HG03135 (cell line): ENCODE measurements at regions not wholly inside any gene's neighbourhood (a gene's known extent, or its start where the extent isn't known, plus 50 kb on each side); places are given as distances from the start of the nearest gene placed in this dataset.
"Not testable (repeated sequence)": the region's sequence is repeated elsewhere in the genome, so short reads cannot be mapped to it uniquely, and the experiment has no call there.

Experiments
- ATAC-seq: cut with Tn5 transposase; IDR thresholded peaks from one replicate; pipeline ENCODE4 v1.9.1; 2021; ENCODE audit warnings: mild to moderate bottlenecking, moderate library complexity; ENCODE audit not compliant: unreplicated experiment

GRCh38 chr1:57536749-57537423, 113.0 kb upstream of the DAB1 start:
- no peak for ATAC-seq

- no peak for ATAC-seq
Measured at GRCh38 chr1:57532299-57532698, 108.4 kb upstream of the DAB1 start.

GRCh38 chr1:57530911-57531260, 107.0 kb upstream of the DAB1 start:
- ATAC-seq: not testable (repeated sequence)

- ATAC-seq: no peak
Measured at GRCh38 chr1:57530206-57530910, 106.5 kb upstream of the DAB1 start.

GRCh38 chr1:57522575-57522974, 98.7 kb upstream of the DAB1 start:
- no peak for ATAC-seq

GRCh38 chr1:57520743-57521515, 97.1 kb upstream of the DAB1 start:
- no peak for ATAC-seq

GRCh38 chr1:57518496-57518895, 94.6 kb upstream of the DAB1 start:
- no peak for ATAC-seq

- no peak for ATAC-seq
Measured at GRCh38 chr1:57517587-57518374, 93.9 kb upstream of the DAB1 start.

- ATAC-seq: no peak
Measured at GRCh38 chr1:57512386-57512785, 88.5 kb upstream of the DAB1 start.

GRCh38 chr1:57506941-57507340, 83.1 kb upstream of the DAB1 start:
- no peak for ATAC-seq

GRCh38 chr1:57503337-57503736, 79.5 kb upstream of the DAB1 start:
- no peak for ATAC-seq

- no peak for ATAC-seq
Measured at GRCh38 chr1:57500136-57500830, 76.4 kb upstream of the DAB1 start.

- no peak for ATAC-seq
Measured at GRCh38 chr1:57494530-57495079, 70.7 kb upstream of the DAB1 start.

GRCh38 chr1:57492586-57493226, 68.8 kb upstream of the DAB1 start:
- no peak for ATAC-seq

GRCh38 chr1:57489358-57490036, 65.6 kb upstream of the DAB1 start:
- ATAC-seq: no peak

- no peak for ATAC-seq
Measured at GRCh38 chr1:57485643-57486042, 61.8 kb upstream of the DAB1 start.

- no peak for ATAC-seq
Measured at GRCh38 chr1:57483954-57484353, 60.1 kb upstream of the DAB1 start.

GRCh38 chr1:57479471-57479870, 55.6 kb upstream of the DAB1 start:
- no peak for ATAC-seq

- no peak for ATAC-seq
Measured at GRCh38 chr1:57475366-57475765, 51.5 kb upstream of the DAB1 start.
